ENCODE measurements at regions not wholly inside any gene's neighbourhood (a gene's known extent, or its start where the extent isn't known, plus 50 kb on each side); places are given as distances from the start of the nearest gene placed in this dataset.

DNA sequence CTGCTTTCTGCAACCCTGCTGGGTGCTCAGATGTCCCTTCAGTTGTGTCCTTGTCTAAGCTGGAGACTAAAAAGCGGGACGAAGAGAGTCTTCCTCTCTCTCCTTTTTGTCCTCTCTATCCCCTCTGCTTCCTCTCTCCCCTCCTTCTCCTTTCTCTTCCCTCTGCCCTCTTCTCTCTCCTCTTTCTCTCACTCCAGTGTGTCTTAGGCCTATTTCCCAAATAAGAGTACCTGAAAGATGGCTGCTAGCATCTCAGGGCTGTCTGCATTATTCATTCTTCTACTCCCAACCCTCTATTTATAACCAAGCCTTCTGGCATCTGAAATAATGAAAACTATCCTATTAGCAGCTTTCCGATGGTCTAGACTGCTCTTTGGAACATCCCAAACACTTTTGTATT is 729.8 kb downstream of the UQCRFS1 start:
- TF ChIP-seq POLR2A (IDR thresholded peaks at IDR 0.05; ENCODE audit: extremely low read depth, insufficient read length) (no peak), CTCF (IDR thresholded peaks at IDR 0.05; ENCODE audit: low read depth, low read length) (no peak), MYC (IDR thresholded peaks at IDR 0.05; ENCODE audit: low read depth, low read length) (no peak)
- TF ChIP-seq, protein P1, sequence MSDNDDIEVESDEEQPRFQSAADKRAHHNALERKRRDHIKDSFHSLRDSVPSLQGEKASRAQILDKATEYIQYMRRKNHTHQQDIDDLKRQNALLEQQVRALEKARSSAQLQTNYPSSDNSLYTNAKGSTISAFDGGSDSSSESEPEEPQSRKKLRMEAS (IDR thresholded peaks at IDR 0.05; ENCODE audit: low read depth, low read length), result no peak
- no peak for DNase-seq (ENCODE audit: low read depth)
- no peak overlapping the region for H3K4me3 ChIP-seq (ENCODE audit: low read depth, low read length)

GRCh38 chr19:28482221-28482620 is 730.7 kb downstream of the UQCRFS1 start:
- no peak for DNase-seq (ENCODE audit: low read depth)
- H3K4me3 ChIP-seq (ENCODE audit: low read depth, low read length), result no peak overlapping the region
- TF ChIP-seq MYC (IDR thresholded peaks at IDR 0.05; ENCODE audit: low read depth, low read length) (no peak), CTCF (IDR thresholded peaks at IDR 0.05; ENCODE audit: low read depth, low read length) (no peak)
- TF ChIP-seq, protein P1 (IDR thresholded peaks at IDR 0.05; ENCODE audit: low read depth, low read length), result no peak

DNA sequence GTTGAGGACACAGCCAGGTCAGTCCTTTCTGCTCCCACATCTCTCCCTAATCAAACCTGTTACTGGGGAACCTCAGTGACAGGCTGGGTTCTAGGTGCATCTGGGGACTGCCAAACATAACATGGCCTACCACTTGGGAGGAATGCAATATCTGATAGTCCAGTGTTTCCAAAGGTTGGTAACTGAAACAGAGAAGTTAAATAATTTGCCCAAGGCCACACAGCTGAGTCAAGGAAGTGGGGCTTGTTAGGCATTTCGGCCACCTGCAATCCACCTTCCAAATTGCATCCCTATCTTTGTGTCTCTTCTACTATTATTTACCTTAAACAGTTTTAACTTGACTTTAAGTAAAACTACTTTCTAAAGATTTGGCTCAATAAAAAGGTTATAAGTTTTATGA is 731.3 kb downstream of the UQCRFS1 start:
- no peak for TF ChIP-seq CTCF (IDR thresholded peaks at IDR 0.05; ENCODE audit: low read depth, low read length)
- TF ChIP-seq, protein P1 (IDR thresholded peaks at IDR 0.05; ENCODE audit: low read depth, low read length), result no peak
- TF ChIP-seq POLR2A (IDR thresholded peaks at IDR 0.05; ENCODE audit: extremely low read depth, insufficient read length), result no peak
- no peak for TF ChIP-seq MYC (IDR thresholded peaks at IDR 0.05; ENCODE audit: low read depth, low read length)
- H3K4me3 ChIP-seq (ENCODE audit: low read depth, low read length), result no peak overlapping the region
- no peak for DNase-seq (ENCODE audit: low read depth)

- TF ChIP-seq CTCF (IDR thresholded peaks at IDR 0.05; ENCODE audit: low read depth, low read length) (no peak), MYC (IDR thresholded peaks at IDR 0.05; ENCODE audit: low read depth, low read length) (no peak), POLR2A (IDR thresholded peaks at IDR 0.05; ENCODE audit: extremely low read depth, insufficient read length) (no peak)
- TF ChIP-seq, protein P1 (IDR thresholded peaks at IDR 0.05; ENCODE audit: low read depth, low read length), result no peak
- H3K4me3 ChIP-seq (ENCODE audit: low read depth, low read length), result no peak overlapping the region
- peak; percentile 18 for DNase-seq (ENCODE audit: low read depth)
Measured at GRCh38 chr19:28475525-28475924, 737.4 kb downstream of the UQCRFS1 start.

DNA sequence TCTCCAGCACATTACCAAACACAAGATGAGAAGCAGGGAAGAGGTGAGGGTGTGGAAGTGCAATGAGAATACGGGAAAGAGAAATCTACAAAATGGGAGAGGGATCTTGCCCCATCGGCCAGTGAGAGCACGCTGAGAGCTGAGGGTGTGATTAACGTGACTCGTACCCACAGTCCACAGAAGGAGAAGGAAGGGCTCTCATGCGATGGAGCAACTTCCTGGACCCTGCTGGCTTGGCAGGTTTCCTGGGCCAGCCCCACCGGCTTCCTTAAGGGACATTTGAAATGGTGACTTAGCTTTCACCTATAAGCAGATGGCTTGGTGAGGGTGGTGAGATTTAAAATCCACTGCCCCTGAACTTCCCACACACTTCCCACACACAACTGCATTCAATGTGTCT is 740.1 kb downstream of the UQCRFS1 start:
- peak; percentile 49 for DNase-seq (ENCODE audit: low read depth)
- H3K4me3 ChIP-seq (ENCODE audit: low read depth, low read length), result no peak overlapping the region
- TF ChIP-seq MYC (IDR thresholded peaks at IDR 0.05; ENCODE audit: low read depth, low read length) (no peak), POLR2A (IDR thresholded peaks at IDR 0.05; ENCODE audit: extremely low read depth, insufficient read length) (no peak), CTCF (IDR thresholded peaks at IDR 0.05; ENCODE audit: low read depth, low read length) (no peak)
- TF ChIP-seq, protein P1 (IDR thresholded peaks at IDR 0.05; ENCODE audit: low read depth, low read length), result no peak
